Fibroblast of villous mesenchyme (primary cell): ENCODE measurements at regions not wholly inside any gene's neighbourhood (a gene's known extent, or its start where the extent isn't known, plus 50 kb on each side); places are given as distances from the start of the nearest gene placed in this dataset.
"Not testable (repeated sequence)": the region's sequence is repeated elsewhere in the genome, so short reads cannot be mapped to it uniquely, and the experiment has no call there.

Source experiments
- DNase-seq: peaks from one replicate; pipeline ENCODE4 v3.0.0-alpha.2; 2010; ENCODE audit warnings: low read depth
- H3K4me3 ChIP-seq: 2 replicates; pipeline ENCODE4 v1.5.1; 2011; ENCODE audit warnings: low read depth, mild to moderate bottlenecking, low read length
- CTCF ChIP-seq: IDR thresholded peaks from 2 replicates; pipeline ENCODE4 v1.5.1; 2012; ENCODE audit warnings: low read depth, mild to moderate bottlenecking, low read length; ENCODE audit not compliant: insufficient read depth

DNA sequence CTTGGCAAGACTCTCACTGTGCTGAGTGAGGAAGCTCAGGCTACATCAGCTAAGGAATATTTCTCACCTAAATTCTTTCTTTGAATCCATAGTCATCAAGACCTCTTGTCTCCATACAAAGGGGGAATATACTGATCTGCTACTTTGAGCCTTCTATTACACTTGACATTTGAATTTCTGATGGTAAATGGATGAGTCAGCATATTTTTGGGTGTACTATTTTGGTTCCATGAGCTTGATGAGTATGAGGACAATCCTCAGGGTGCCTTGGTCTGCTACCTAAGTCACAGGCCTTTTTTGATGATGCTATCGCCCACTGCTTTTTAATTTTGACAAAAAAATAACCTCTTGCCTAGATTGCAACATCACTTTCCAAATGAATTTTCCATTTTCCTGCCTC is 415.7 kb downstream of the PPP1R2C start:
- no peak for DNase-seq
- no peak for TF ChIP-seq CTCF
- H3K4me3 ChIP-seq = no peak overlapping the region

DNA sequence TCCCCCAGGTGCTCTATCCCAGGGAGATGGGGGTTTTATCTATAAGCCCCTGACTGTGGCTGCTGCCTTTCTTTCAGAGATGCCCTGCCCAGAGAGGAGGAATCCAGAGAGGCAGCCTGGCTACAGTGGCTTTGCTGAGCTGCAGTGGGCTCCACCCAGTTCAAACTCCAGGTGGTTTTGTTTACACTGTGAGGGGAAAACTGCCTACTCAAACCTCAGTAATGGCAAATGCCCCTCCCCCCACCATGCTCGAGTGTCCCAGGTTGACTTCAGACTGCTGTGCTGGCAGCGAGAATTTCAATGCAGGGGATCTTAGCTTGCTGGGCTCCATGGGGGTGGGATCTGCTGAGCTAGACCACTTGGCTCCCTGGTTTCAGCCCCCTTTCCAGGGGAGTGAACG is 419.6 kb upstream of the CASK start:
- DNase-seq, H3K4me3 ChIP-seq: not testable (repeated sequence)
